Liver (tissue), 3 donors: ENCODE measurements at regions not wholly inside any gene's neighbourhood (a gene's known extent, or its start where the extent isn't known, plus 50 kb on each side); places are given as distances from the start of the nearest gene placed in this dataset.

ENCODE experiments used
- FOXA2 ChIP-seq: IDR thresholded peaks from 2 replicates; pipeline ENCODE4 v1.6.1; 2016; ENCODE audit warnings: antibody characterized with exemption
- GABPA ChIP-seq, 2 donors: IDR thresholded peaks in 1 of 2; conservative IDR thresholded peaks in 1 of 2; 2 replicates each; pipeline ENCODE4 v1.6.1; 2016; ENCODE audit warnings: antibody characterized with exemption in 2 of 2, mild to moderate bottlenecking in 1 of 2, moderate library complexity in 1 of 2
- JUND ChIP-seq, 2 donors: IDR thresholded peaks; 2 replicates each; pipeline ENCODE4 v1.6.1; 2016; ENCODE audit warnings: antibody characterized with exemption in 2 of 2
- SP1 ChIP-seq: IDR thresholded peaks from 2 replicates; pipeline ENCODE4 v1.6.1; 2018; ENCODE audit warnings: antibody characterized with exemption, mild to moderate bottlenecking
- TAF1 ChIP-seq: conservative IDR thresholded peaks from 2 replicates; pipeline ENCODE4 v1.6.1; 2016; ENCODE audit warnings: antibody characterized with exemption, mild to moderate bottlenecking
- TF ChIP-seq, protein P1 (sequence below): fragments of 150-350 bp; IDR thresholded peaks from 2 replicates; pipeline ENCODE4 v1.5.1; 2017; ENCODE audit warnings: improper control_type of control experiment, low read depth, low read length; ENCODE audit not compliant: missing input control
- TF ChIP-seq, protein P2 (sequence below): IDR thresholded peaks from 2 replicates; pipeline ENCODE4 v1.6.1; 2016; ENCODE audit warnings: antibody characterized with exemption
- TF ChIP-seq, protein P3 (sequence below): IDR thresholded peaks from 2 replicates; pipeline ENCODE4 v1.6.1; 2016; ENCODE audit warnings: antibody characterized with exemption, mild to moderate bottlenecking
- donor health status: healthy.
- donor health status: healthy.

DNA sequence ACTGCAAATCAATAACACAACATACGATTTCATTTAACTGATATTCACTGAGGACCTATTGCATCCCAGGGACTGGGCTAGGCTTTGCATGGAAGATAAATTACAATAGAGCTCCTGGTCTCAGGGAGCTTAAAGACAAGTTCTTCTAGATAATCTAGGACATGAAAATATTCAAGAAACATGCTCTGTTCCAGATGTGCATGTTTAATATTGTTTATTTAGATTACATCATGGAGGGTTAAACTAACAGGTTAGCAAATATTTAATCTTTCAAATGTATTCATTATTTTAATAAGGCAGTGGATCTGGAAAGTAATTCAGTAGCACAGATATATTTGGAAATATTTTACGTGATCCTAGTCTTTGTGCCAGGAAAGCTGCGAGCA lies 2430.3 kb downstream of the PCDH7 start:
- TF ChIP-seq, protein P1, sequence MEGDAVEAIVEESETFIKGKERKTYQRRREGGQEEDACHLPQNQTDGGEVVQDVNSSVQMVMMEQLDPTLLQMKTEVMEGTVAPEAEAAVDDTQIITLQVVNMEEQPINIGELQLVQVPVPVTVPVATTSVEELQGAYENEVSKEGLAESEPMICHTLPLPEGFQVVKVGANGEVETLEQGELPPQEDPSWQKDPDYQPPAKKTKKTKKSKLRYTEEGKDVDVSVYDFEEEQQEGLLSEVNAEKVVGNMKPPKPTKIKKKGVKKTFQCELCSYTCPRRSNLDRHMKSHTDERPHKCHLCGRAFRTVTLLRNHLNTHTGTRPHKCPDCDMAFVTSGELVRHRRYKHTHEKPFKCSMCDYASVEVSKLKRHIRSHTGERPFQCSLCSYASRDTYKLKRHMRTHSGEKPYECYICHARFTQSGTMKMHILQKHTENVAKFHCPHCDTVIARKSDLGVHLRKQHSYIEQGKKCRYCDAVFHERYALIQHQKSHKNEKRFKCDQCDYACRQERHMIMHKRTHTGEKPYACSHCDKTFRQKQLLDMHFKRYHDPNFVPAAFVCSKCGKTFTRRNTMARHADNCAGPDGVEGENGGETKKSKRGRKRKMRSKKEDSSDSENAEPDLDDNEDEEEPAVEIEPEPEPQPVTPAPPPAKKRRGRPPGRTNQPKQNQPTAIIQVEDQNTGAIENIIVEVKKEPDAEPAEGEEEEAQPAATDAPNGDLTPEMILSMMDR, result no peak
- TF ChIP-seq FOXA2 (no peak), JUND (IDR thresholded peaks at IDR 0.05) (no peak), GABPA (IDR thresholded peaks at IDR 0.05 in 1 of 2, conservative IDR thresholded peaks at IDR 0.05 in 1 of 2) (no peak), SP1 (no peak), TAF1 (no peak)
- TF ChIP-seq, protein P2, sequence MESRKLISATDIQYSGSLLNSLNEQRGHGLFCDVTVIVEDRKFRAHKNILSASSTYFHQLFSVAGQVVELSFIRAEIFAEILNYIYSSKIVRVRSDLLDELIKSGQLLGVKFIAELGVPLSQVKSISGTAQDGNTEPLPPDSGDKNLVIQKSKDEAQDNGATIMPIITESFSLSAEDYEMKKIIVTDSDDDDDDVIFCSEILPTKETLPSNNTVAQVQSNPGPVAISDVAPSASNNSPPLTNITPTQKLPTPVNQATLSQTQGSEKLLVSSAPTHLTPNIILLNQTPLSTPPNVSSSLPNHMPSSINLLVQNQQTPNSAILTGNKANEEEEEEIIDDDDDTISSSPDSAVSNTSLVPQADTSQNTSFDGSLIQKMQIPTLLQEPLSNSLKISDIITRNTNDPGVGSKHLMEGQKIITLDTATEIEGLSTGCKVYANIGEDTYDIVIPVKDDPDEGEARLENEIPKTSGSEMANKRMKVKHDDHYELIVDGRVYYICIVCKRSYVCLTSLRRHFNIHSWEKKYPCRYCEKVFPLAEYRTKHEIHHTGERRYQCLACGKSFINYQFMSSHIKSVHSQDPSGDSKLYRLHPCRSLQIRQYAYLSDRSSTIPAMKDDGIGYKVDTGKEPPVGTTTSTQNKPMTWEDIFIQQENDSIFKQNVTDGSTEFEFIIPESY, result no peak
- TF ChIP-seq, protein P3, sequence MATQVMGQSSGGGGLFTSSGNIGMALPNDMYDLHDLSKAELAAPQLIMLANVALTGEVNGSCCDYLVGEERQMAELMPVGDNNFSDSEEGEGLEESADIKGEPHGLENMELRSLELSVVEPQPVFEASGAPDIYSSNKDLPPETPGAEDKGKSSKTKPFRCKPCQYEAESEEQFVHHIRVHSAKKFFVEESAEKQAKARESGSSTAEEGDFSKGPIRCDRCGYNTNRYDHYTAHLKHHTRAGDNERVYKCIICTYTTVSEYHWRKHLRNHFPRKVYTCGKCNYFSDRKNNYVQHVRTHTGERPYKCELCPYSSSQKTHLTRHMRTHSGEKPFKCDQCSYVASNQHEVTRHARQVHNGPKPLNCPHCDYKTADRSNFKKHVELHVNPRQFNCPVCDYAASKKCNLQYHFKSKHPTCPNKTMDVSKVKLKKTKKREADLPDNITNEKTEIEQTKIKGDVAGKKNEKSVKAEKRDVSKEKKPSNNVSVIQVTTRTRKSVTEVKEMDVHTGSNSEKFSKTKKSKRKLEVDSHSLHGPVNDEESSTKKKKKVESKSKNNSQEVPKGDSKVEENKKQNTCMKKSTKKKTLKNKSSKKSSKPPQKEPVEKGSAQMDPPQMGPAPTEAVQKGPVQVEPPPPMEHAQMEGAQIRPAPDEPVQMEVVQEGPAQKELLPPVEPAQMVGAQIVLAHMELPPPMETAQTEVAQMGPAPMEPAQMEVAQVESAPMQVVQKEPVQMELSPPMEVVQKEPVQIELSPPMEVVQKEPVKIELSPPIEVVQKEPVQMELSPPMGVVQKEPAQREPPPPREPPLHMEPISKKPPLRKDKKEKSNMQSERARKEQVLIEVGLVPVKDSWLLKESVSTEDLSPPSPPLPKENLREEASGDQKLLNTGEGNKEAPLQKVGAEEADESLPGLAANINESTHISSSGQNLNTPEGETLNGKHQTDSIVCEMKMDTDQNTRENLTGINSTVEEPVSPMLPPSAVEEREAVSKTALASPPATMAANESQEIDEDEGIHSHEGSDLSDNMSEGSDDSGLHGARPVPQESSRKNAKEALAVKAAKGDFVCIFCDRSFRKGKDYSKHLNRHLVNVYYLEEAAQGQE, result no peak
